ENCODE measurements at regions not wholly inside any gene's neighbourhood (a gene's known extent, or its start where the extent isn't known, plus 50 kb on each side); places are given as distances from the start of the nearest gene placed in this dataset.

GRCh38 chr3:168517249-168518071 lies 421.7 kb upstream of the GOLIM4 start:
- H3K9me3 Mint-ChIP-seq: no peaks in the 10 kb centered on the region
- no peak for TF ChIP-seq CTCF (IDR thresholded peaks at IDR 0.05; ENCODE audit: unreplicated experiment in 3 of 3)
- no peak overlapping the region for H3K4me3 Mint-ChIP-seq
- H3K4me1 Mint-ChIP-seq: no peaks in the 10 kb centered on the region
- no peak overlapping the region for H3K27ac Mint-ChIP-seq
- H3K36me3 Mint-ChIP-seq (ENCODE audit: low read depth): no peaks in the 10 kb centered on the region
- no peaks in the 10 kb centered on the region for H3K27me3 Mint-ChIP-seq (ENCODE audit: low read depth)

DNA sequence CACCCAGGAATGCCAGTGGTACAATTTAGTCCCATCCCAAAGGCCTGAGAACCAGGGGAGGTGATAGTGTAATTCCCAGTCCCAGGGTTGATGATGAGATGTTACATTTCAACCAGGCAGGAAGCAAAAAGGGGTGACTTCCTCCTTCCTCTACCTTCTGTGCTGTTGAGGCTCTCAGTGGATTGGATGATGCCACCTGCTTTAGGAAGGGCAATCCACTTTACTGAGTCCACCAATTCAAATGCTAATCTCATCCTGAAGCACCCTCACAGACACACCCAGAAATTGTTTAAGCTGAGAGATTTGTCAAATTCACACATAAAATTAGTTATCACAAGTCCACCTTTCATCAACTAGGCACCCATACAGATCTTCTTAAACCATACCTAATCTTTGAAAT lies 418.5 kb upstream of the GOLIM4 start:
- H3K4me1 Mint-ChIP-seq: no peaks in the 10 kb centered on the region
- H3K4me3 Mint-ChIP-seq: no peak overlapping the region
- H3K36me3 Mint-ChIP-seq (ENCODE audit: low read depth): no peaks in the 10 kb centered on the region
- H3K9me3 Mint-ChIP-seq: no peaks in the 10 kb centered on the region
- H3K27me3 Mint-ChIP-seq (ENCODE audit: low read depth): no peaks in the 10 kb centered on the region
- no peak for TF ChIP-seq CTCF (IDR thresholded peaks at IDR 0.05; ENCODE audit: unreplicated experiment in 3 of 3)
- H3K27ac Mint-ChIP-seq: no peak overlapping the region

DNA sequence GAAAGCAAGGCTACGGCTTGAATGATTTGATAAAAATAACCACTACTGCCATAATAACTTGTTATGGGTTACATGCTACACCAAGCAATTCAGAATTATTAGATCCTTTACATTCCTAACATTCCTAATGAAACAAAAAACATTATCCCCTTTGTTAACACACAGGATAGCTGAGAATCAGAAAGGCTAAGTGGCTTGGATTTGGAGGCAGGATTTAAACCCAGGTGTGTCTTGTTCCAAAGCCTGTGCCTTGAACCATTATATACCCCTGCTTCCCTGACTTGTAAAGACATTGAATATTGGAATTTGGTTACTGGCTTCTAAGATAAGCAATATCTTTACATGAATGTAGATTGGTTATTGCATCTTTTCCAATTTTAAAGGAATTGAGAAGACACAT lies 417.1 kb upstream of the GOLIM4 start:
- Mint-ChIP-seq H3K27ac (no peak overlapping the region), H3K27me3 (ENCODE audit: low read depth) (peaks cover 3% of the 10 kb centered on the region), H3K4me3 (no peak overlapping the region), H3K36me3 (ENCODE audit: low read depth) (no peaks in the 10 kb centered on the region), H3K9me3 (no peaks in the 10 kb centered on the region), H3K4me1 (no peaks in the 10 kb centered on the region)
- no peak for TF ChIP-seq CTCF (IDR thresholded peaks at IDR 0.05; ENCODE audit: unreplicated experiment in 3 of 3)

GRCh38 chr3:168511428-168512014 lies 415.8 kb upstream of the GOLIM4 start:
- peak; percentile 39 to 67 (median 53) for TF ChIP-seq CTCF (IDR thresholded peaks at IDR 0.05; ENCODE audit: unreplicated experiment in 3 of 3)
- peak overlapping the region in 1 of 3 experiments; percentile 70 for H3K27ac Mint-ChIP-seq
- no peaks in the 10 kb centered on the region for H3K4me1 Mint-ChIP-seq
- H3K36me3 Mint-ChIP-seq (ENCODE audit: low read depth): no peaks in the 10 kb centered on the region
- no peaks in the 10 kb centered on the region for H3K9me3 Mint-ChIP-seq
- no peak overlapping the region for H3K4me3 Mint-ChIP-seq
- peaks cover 3% of the 10 kb centered on the region for H3K27me3 Mint-ChIP-seq (ENCODE audit: low read depth)

DNA sequence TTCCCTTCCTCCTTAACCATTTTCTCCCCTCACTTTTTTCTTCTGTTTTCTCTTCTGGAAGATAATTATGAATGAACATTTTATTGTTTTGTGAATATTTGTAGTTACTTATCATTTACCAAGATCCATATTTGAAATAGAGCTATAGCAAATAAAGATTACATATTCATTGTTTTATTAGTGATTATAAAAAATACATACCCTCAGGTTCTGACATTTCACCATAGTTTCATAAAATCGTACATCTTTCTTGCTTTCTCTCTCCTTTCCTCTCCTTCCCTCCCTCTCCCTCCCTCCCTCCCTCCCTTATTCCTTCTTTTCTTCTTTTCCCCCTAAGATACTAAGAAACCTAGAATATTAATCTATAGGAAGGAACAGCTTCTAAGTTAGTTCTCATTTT lies 410.9 kb upstream of the GOLIM4 start:
- Mint-ChIP-seq H3K4me3 (no peak overlapping the region), H3K27ac (no peak overlapping the region), H3K36me3 (ENCODE audit: low read depth) (no peaks in the 10 kb centered on the region), H3K9me3 (no peaks in the 10 kb centered on the region), H3K27me3 (ENCODE audit: low read depth) (peaks cover 3% of the 10 kb centered on the region), H3K4me1 (no peaks in the 10 kb centered on the region)
- TF ChIP-seq CTCF (IDR thresholded peaks at IDR 0.05; ENCODE audit: unreplicated experiment in 3 of 3): no peak

- Mint-ChIP-seq H3K27me3 (ENCODE audit: low read depth) (no peaks in the 10 kb centered on the region), H3K27ac (no peak overlapping the region), H3K4me3 (no peak overlapping the region), H3K36me3 (ENCODE audit: low read depth) (no peaks in the 10 kb centered on the region), H3K9me3 (no peaks in the 10 kb centered on the region), H3K4me1 (peaks cover 14% of the 10 kb centered on the region)
- no peak for TF ChIP-seq CTCF (IDR thresholded peaks at IDR 0.05; ENCODE audit: unreplicated experiment in 3 of 3)
Measured at GRCh38 chr3:168501570-168501969, 405.8 kb upstream of the GOLIM4 start.

Measured in nephron (organoid).